GM21825 (cell line): ENCODE measurements at regions not wholly inside any gene's neighbourhood (a gene's known extent, or its start where the extent isn't known, plus 50 kb on each side); places are given as distances from the start of the nearest gene placed in this dataset.
A peak's percentile ranks its signal among the peaks of the same experiment; 100 is the strongest.
"Not testable (repeated sequence)": the region's sequence is repeated elsewhere in the genome, so short reads cannot be mapped to it uniquely, and the experiment has no call there.

Source experiments
- ATAC-seq: cut with Tn5 transposase; IDR thresholded peaks from one replicate; pipeline ENCODE4 v1.9.1; 2021; ENCODE audit warnings: mild to moderate bottlenecking, moderate library complexity; ENCODE audit not compliant: unreplicated experiment

GRCh38 chr6:53446151-53446550 is 97.4 kb upstream of the ELOVL5 start:
- no peak for ATAC-seq

GRCh38 chr6:53441761-53442160 is 93.0 kb upstream of the ELOVL5 start:
- ATAC-seq = no peak

- no peak for ATAC-seq
Observed at GRCh38 chr6:53441035-53441493, 92.3 kb upstream of the ELOVL5 start.

GRCh38 chr6:53440336-53440945 is 91.7 kb upstream of the ELOVL5 start:
- no peak for ATAC-seq

- no peak for ATAC-seq
Observed at GRCh38 chr6:53439556-53439955, 90.8 kb upstream of the ELOVL5 start.

- no peak for ATAC-seq
Observed at GRCh38 chr6:53437557-53438202, 88.9 kb upstream of the ELOVL5 start.

GRCh38 chr6:53436526-53437303 is 88.0 kb upstream of the ELOVL5 start:
- ATAC-seq = no peak

GRCh38 chr6:53433951-53434285 is 85.2 kb upstream of the ELOVL5 start:
- ATAC-seq = no peak

- no peak for ATAC-seq
Observed at GRCh38 chr6:53433261-53433950, 84.7 kb upstream of the ELOVL5 start.

GRCh38 chr6:53432318-53433161 is 83.8 kb upstream of the ELOVL5 start:
- ATAC-seq = no peak

- ATAC-seq = no peak
Observed at GRCh38 chr6:53431704-53432103, 83.0 kb upstream of the ELOVL5 start.

GRCh38 chr6:53429401-53429800 is 80.7 kb upstream of the ELOVL5 start:
- ATAC-seq = no peak

GRCh38 chr6:53428886-53429285 is 80.1 kb upstream of the ELOVL5 start:
- no peak for ATAC-seq

GRCh38 chr6:53426667-53427270 is 78.0 kb upstream of the ELOVL5 start:
- peak; percentile 85 for ATAC-seq

- ATAC-seq = no peak
Observed at GRCh38 chr6:53426117-53426516, 77.4 kb upstream of the ELOVL5 start.

- no peak for ATAC-seq
Observed at GRCh38 chr6:53424976-53425718, 76.4 kb upstream of the ELOVL5 start.

- no peak for ATAC-seq
Observed at GRCh38 chr6:53424300-53424699, 75.5 kb upstream of the ELOVL5 start.

GRCh38 chr6:53423560-53423959 is 74.8 kb upstream of the ELOVL5 start:
- not testable (repeated sequence) for ATAC-seq

- no peak for ATAC-seq
Observed at GRCh38 chr6:53419026-53419425, 70.3 kb upstream of the ELOVL5 start.

- ATAC-seq = no peak
Observed at GRCh38 chr6:53418288-53418687, 69.5 kb upstream of the ELOVL5 start.
